GM19025 (cell line): ENCODE measurements at regions not wholly inside any gene's neighbourhood (a gene's known extent, or its start where the extent isn't known, plus 50 kb on each side); places are given as distances from the start of the nearest gene placed in this dataset.
"Not testable (repeated sequence)": the region's sequence is repeated elsewhere in the genome, so short reads cannot be mapped to it uniquely, and the experiment has no call there.

ENCODE experiments used
- ATAC-seq: cut with Tn5 transposase; IDR thresholded peaks from one replicate; pipeline ENCODE4 v1.9.1; 2021; ENCODE audit warnings: mild to moderate bottlenecking, low read depth, moderate library complexity; ENCODE audit not compliant: unreplicated experiment

GRCh38 chr9:88596376-88596775 is 61.4 kb downstream of the NXNL2 start:
- no peak for ATAC-seq

DNA sequence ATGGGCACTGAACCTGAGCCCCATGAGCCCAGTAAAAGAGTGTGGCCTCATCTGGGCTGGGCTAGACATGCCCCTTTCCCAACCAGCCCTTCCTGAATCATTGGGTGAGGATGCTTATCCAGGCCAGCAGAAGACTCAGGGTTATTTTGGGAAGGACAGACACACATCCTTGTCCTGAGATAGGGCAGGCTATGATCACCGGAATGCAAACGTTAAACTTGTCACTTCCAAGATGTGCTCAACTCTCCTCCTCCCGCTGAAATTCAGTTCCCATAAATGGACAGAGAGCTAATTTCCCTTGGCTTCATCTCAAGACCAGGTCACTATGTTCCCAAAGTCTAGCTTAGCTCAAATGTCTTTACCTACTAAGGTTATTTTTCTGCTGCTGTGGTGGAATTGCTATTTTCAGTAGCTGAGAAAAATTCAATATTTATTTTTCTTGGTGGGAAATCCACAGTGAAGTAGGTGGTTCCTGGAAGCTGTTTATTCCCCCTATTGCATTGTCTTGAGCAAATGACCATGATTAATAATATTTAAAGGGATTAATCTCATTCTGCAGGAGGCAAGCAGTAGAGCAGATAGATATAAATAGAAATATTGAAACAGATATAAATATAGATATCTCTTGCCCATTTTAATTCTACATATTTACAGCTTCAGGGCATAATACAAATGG is 70.0 kb downstream of the NXNL2 start:
- no peak for ATAC-seq

DNA sequence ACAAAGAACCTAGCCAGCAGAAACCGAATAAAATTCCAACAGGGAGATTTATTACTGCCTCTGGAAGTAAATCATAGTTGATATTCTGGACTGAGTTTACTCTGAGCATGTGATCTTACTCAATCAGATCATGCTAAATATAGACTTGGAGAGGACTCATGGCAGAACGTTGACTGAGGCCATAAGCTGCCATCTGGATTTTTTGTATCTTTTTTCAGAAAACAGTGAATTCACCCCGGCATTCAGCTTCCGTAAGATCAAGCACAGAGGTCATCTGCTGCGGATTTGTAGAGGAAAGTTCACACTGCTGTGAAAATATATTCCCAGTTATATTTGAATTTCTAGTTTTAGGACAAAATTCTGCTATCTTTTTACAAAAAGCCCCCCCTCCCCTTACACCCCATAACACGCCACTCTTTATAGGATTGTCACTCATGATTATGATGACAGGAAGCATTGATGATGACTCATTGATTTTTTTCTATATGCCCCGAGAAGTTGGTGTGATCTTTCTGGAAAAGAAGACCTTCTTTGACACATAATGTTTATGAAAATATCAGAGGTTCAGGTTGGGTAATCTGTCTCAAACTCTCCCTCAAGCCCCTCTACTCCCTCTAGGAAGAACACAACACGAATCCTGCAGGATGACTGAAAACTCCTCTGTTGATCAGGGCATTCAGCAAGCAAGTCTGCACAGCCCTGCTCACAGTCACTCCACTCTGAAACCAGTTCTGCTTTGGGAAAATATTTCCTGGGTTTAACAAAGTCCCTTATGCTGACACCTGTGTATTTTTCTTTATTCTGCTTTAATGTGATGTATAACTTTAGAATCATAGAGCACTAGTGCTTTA is 70.8 kb downstream of the NXNL2 start:
- no peak for ATAC-seq

DNA sequence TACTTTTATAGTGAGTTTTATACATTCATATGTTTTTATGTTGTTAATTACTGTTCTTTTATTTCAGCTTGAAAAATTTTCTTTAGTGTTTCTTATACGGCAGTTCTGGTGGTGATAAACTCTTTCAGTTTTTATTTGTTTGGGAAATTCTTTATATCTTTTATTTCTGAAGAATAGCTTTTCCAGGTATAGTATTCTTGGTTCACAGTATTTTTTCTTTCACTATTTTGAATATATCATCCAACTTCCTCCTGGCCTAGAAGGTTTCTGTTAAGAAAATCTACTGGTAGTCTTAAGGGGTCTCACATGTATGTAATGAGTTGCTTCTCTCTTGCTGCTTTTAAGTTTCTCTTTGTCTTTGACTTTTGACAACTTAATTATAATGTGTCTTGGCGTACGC is 79.4 kb downstream of the NXNL2 start:
- no peak for ATAC-seq

DNA sequence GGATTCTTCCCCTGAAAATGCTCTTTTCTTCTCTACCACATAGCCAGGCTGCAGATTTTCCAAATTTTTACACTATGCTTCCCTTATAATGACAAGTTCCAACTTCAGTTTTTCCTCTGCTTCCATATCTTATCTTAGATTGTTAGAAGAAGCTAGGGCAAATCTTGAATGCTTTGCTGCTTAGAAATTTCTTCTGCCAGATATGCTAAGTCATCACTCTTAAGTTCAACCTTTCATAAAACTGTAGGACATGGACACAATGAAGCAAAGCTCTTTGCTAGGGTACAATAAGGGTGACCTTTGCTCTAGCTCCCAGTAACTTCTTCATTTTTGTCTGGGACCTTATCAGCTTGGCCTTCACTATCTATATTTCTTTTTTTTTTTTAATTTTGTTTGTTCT is 88.7 kb downstream of the NXNL2 start:
- no peak for ATAC-seq

- ATAC-seq = no peak
These were observed 93.1 kb downstream of the NXNL2 start for GRCh38 chr9:88628114-88628513.

GRCh38 chr9:88628811-88629210 is 93.8 kb downstream of the NXNL2 start:
- no peak for ATAC-seq

DNA sequence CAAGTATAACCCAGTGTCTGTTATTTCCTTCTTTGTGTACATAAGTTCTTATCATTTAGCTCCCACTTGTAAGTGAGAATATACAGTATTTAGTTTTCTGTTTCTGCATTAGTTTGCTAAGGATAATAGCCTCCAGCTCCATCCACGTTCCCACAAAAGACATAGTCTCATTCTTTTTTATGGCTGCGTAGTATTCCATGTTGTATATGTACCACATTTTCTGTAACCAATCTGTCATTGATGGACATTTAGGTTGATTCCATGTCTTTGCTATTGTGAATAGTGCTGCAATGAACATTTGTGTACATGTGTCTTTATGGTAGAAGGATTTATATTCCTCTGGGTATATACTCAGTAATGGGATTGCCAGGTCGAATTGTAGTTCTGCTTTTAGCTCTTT is 95.6 kb downstream of the NXNL2 start:
- not testable (repeated sequence) for ATAC-seq

DNA sequence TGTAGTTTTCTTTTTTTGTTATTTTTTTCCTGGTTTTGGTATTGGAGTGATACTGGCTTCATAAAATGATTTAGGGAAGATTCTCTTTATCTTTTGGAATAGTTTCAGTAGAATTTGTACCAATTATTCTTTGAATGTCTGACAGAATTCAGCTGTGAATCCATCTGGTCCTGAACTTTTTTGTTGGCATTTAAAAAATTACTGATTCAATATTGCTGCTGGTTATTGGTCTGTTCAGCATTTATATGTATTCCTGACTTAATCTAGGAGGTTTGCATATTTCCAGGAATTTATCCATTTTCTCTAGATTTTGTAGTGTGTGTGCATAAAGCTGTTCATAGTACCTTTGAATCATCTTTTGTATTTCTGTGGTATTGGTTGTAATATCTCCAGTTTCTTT is 100.2 kb downstream of the NXNL2 start:
- ATAC-seq = no peak

- ATAC-seq = no peak
These were observed 106.7 kb downstream of the NXNL2 start for GRCh38 chr9:88641456-88642240.

DNA sequence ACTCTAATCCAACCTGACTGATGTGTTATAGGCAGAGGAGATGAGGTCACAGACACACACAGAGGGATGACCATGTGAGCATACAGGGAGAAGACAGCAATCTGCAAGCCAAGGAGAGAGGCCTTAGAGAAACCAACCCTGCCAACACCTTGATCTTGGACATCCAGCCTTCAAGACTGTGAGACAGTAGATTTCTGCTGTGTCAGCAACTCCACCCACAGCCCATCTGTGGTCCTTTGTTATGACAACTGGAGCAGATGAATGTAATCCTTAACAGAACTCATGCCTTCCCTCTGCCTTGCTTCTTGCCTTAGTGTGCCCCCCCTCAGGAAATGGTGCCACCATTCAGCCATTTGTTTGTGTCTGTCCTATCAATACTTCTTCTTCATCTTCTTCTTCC is 107.4 kb downstream of the NXNL2 start:
- no peak for ATAC-seq

- ATAC-seq = no peak
These were observed 109.0 kb downstream of the NXNL2 start for GRCh38 chr9:88643931-88644330.

DNA sequence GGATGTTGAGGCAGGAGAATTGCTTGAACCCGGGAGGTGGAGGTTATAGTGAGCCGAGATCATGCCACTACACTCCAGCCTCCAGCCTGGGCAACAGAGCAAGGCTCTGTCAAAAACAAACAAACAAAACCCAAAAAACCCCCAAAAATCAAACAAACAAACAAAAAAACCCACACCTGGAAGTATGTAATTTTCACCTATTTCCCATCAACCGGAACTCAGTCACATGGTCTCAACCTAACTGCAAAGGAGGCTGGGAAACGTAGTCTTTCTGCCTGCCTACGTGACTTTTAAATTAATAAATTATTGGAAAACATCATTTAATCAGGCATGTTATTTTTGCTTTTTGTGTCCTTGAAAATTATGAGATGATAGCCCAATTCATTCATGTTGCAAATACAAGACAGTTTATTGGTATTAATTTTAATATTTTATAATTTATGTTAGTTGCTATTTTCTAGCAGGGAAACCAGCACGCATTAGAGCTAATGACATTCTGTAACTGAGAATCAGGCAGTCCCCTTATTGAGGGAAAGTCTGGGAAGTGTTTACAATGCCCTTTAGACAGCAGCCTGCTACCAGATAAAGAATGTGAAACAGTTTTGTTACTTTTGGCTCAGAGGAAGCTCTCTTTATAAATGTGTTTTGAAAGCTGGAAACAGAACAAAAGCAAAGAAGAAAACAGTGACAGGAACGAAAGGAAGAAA is 110.3 kb downstream of the NXNL2 start:
- no peak for ATAC-seq

DNA sequence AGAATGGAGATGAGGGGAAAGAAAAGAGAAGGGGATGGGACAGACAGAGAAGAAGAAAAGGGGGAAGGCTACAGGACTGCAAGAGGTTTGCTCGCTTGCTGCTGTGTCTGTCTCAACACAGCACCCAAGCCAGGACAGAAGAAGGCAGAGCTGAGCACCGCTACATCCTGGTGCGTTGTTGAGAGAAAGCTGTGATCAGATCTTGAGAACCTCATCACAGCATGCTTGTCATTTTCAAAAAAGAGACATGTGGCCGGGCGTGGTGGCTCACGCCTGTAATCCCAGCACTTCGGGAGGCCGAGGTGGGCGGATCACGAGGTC is 110.9 kb downstream of the NXNL2 start:
- no peak for ATAC-seq

- ATAC-seq = no peak
These were observed 111.7 kb downstream of the NXNL2 start for GRCh38 chr9:88646539-88647300.

DNA sequence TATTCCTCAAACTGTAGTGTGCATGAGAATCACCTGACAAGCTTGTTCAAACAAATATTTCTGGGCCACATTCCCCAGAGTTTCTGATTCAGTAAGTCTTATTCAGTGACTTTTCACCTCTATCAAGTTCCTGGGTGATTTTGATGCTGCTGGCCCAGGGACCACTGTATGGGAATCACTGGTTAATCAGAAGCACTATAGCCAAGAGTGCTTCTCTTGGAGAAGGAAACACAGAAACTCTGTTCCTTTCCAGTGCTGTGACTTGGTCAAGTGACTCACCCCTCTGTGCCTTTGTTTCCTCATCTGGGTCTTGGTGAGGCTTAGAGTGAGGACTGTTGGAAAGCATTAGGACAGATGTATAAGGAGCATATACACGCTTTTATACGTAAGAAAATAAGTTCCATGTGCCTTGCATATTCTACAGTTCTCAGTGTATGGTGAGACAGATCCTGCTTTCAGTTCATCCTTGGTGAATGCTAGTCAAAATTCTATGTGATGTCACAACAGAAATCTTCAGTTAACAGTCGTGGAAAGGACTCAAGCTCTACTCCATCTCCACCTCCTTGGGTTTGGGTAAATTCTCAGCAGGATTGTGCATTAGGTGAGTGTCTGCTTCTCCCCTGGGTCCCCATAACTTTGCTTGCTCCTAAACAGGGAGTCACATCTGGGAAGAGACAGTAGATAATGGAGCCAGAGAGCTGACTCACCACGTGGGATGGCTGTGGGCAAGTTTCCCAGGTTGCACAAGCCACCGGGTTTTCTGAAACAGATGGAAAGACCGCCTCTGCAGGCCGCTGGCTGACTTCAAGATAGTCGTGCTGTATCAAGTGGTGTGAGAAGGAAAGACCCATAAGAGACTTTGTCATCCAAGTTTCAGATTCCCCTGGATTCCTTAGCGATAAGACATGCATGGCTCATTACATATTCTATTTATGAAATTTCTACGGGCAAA is 117.0 kb downstream of the NXNL2 start:
- no peak for ATAC-seq

DNA sequence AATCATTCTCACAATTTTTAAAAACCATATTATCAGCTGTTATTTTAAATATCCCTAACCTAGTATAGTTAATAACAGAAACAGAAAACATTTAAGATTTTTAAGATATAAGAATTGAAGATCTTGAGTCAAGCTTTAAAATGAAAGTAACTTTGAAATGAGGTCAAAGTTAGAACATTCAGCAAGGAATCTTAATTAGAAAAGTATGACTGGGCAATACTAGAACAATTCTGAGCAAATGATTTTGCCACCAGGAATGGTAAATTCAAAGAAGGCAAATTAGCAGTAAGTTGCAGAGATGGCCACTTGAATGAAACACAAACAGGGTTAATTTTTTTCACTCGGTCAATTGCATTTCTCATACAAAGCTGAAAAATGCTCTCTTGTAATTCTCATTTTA is 117.9 kb downstream of the NXNL2 start:
- no peak for ATAC-seq

- ATAC-seq = no peak
These were observed 118.4 kb downstream of the NXNL2 start for GRCh38 chr9:88653406-88653805.

GRCh38 chr9:88653911-88654310 is 118.9 kb downstream of the NXNL2 start:
- ATAC-seq = no peak
